ENCODE measurements at regions not wholly inside any gene's neighbourhood (a gene's known extent, or its start where the extent isn't known, plus 50 kb on each side); places are given as distances from the start of the nearest gene placed in this dataset.

DNA sequence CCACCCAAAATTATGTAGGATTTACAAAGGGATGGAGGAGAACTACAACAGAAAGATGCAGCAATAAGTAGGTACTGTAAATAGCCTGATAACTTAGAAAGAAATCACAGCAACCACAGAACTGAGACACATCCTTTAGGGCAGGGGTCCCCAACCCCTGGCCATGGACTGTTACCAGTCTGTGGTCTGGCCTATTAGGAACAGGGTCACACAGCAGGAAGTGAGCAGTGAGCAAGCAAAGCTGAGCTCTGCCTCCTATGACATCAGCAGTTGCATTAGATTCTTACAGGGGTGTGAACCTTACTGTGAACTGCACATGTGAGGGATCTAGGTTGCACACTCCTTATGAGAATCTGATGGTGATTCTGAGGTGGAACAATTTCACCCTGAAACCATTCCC, 997.6 kb downstream of the DIAPH3 start:
- no peak for TF ChIP-seq EZH2phosphoT487 (IDR thresholded peaks at IDR 0.05; ENCODE audit: unreplicated experiment)
- TF ChIP-seq, protein P1, sequence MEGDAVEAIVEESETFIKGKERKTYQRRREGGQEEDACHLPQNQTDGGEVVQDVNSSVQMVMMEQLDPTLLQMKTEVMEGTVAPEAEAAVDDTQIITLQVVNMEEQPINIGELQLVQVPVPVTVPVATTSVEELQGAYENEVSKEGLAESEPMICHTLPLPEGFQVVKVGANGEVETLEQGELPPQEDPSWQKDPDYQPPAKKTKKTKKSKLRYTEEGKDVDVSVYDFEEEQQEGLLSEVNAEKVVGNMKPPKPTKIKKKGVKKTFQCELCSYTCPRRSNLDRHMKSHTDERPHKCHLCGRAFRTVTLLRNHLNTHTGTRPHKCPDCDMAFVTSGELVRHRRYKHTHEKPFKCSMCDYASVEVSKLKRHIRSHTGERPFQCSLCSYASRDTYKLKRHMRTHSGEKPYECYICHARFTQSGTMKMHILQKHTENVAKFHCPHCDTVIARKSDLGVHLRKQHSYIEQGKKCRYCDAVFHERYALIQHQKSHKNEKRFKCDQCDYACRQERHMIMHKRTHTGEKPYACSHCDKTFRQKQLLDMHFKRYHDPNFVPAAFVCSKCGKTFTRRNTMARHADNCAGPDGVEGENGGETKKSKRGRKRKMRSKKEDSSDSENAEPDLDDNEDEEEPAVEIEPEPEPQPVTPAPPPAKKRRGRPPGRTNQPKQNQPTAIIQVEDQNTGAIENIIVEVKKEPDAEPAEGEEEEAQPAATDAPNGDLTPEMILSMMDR (conservative IDR thresholded peaks at IDR 0.05; ENCODE audit: low read depth in 2 of 2), result no peak
- TF ChIP-seq POLR2AphosphoS5 (IDR thresholded peaks at IDR 0.05; ENCODE audit: low read depth), result no peak
- no peak for TF ChIP-seq EZH2 (IDR thresholded peaks at IDR 0.05; ENCODE audit: low read depth, unreplicated experiment)
- TF ChIP-seq, protein P2, sequence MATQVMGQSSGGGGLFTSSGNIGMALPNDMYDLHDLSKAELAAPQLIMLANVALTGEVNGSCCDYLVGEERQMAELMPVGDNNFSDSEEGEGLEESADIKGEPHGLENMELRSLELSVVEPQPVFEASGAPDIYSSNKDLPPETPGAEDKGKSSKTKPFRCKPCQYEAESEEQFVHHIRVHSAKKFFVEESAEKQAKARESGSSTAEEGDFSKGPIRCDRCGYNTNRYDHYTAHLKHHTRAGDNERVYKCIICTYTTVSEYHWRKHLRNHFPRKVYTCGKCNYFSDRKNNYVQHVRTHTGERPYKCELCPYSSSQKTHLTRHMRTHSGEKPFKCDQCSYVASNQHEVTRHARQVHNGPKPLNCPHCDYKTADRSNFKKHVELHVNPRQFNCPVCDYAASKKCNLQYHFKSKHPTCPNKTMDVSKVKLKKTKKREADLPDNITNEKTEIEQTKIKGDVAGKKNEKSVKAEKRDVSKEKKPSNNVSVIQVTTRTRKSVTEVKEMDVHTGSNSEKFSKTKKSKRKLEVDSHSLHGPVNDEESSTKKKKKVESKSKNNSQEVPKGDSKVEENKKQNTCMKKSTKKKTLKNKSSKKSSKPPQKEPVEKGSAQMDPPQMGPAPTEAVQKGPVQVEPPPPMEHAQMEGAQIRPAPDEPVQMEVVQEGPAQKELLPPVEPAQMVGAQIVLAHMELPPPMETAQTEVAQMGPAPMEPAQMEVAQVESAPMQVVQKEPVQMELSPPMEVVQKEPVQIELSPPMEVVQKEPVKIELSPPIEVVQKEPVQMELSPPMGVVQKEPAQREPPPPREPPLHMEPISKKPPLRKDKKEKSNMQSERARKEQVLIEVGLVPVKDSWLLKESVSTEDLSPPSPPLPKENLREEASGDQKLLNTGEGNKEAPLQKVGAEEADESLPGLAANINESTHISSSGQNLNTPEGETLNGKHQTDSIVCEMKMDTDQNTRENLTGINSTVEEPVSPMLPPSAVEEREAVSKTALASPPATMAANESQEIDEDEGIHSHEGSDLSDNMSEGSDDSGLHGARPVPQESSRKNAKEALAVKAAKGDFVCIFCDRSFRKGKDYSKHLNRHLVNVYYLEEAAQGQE (IDR thresholded peaks at IDR 0.05; ENCODE audit: unreplicated experiment), result no peak
- TF ChIP-seq, protein P3, sequence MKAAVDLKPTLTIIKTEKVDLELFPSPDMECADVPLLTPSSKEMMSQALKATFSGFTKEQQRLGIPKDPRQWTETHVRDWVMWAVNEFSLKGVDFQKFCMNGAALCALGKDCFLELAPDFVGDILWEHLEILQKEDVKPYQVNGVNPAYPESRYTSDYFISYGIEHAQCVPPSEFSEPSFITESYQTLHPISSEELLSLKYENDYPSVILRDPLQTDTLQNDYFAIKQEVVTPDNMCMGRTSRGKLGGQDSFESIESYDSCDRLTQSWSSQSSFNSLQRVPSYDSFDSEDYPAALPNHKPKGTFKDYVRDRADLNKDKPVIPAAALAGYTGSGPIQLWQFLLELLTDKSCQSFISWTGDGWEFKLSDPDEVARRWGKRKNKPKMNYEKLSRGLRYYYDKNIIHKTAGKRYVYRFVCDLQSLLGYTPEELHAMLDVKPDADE (IDR thresholded peaks at IDR 0.05), result no peak
- no peak for TF ChIP-seq ZNF114 (CRISPR knock-in tag; IDR thresholded peaks at IDR 0.05)
- no peak for TF ChIP-seq CREB1 (CRISPR knock-in tag; IDR thresholded peaks at IDR 0.05; ENCODE audit: low read depth)
- TF ChIP-seq JUNB (IDR thresholded peaks at IDR 0.05; ENCODE audit: unreplicated experiment), result no peak

Measured in GM23338 (cell line).